HG02798 (cell line): ENCODE measurements at regions not wholly inside any gene's neighbourhood (a gene's known extent, or its start where the extent isn't known, plus 50 kb on each side); places are given as distances from the start of the nearest gene placed in this dataset.

Experiments used
- ATAC-seq: cut with Tn5 transposase; IDR thresholded peaks from one replicate; pipeline ENCODE4 v1.9.1; 2021; ENCODE audit warnings: mild to moderate bottlenecking; ENCODE audit not compliant: unreplicated experiment, poor library complexity

GRCh38 chr5:113788141-113788655 is 274.7 kb downstream of the YTHDC2 start:
- no peak for ATAC-seq

GRCh38 chr5:113789769-113790168 is 276.3 kb downstream of the YTHDC2 start:
- no peak for ATAC-seq

GRCh38 chr5:113792806-113793205 is 279.3 kb downstream of the YTHDC2 start:
- ATAC-seq: no peak

- ATAC-seq: no peak
These were observed 281.5 kb downstream of the YTHDC2 start for GRCh38 chr5:113794981-113795380.

- ATAC-seq: no peak
These were observed 287.2 kb downstream of the YTHDC2 start for GRCh38 chr5:113800686-113801085.

GRCh38 chr5:113804264-113804663 is 290.8 kb downstream of the YTHDC2 start:
- ATAC-seq: no peak

GRCh38 chr5:113804943-113805342 is 291.4 kb downstream of the YTHDC2 start:
- no peak for ATAC-seq

GRCh38 chr5:113806250-113806649 is 292.8 kb downstream of the YTHDC2 start:
- no peak for ATAC-seq

- ATAC-seq: no peak
These were observed 293.4 kb downstream of the YTHDC2 start for GRCh38 chr5:113806904-113807303.

GRCh38 chr5:113807427-113807991 is 294.0 kb downstream of the YTHDC2 start:
- no peak for ATAC-seq

- no peak for ATAC-seq
These were observed 295.5 kb downstream of the YTHDC2 start for GRCh38 chr5:113808956-113809355.

GRCh38 chr5:113809626-113810025 is 296.1 kb downstream of the YTHDC2 start:
- no peak for ATAC-seq

- ATAC-seq: no peak
These were observed 300.0 kb downstream of the YTHDC2 start for GRCh38 chr5:113813466-113813865.

- ATAC-seq: no peak
These were observed 304.2 kb downstream of the YTHDC2 start for GRCh38 chr5:113817683-113818082.

GRCh38 chr5:113823696-113824095 is 310.2 kb downstream of the YTHDC2 start:
- ATAC-seq: no peak

- ATAC-seq: no peak
These were observed 310.8 kb downstream of the YTHDC2 start for GRCh38 chr5:113824307-113824706.

- no peak for ATAC-seq
These were observed 311.7 kb downstream of the YTHDC2 start for GRCh38 chr5:113825176-113825575.

GRCh38 chr5:113846941-113847340 is 333.4 kb downstream of the YTHDC2 start:
- ATAC-seq: no peak

GRCh38 chr5:113864437-113864836 is 350.9 kb downstream of the YTHDC2 start:
- no peak for ATAC-seq

- ATAC-seq: no peak
These were observed 353.3 kb downstream of the YTHDC2 start for GRCh38 chr5:113866763-113867162.

GRCh38 chr5:113869611-113870010 is 356.1 kb downstream of the YTHDC2 start:
- no peak for ATAC-seq

GRCh38 chr5:113871972-113872371 is 358.5 kb downstream of the YTHDC2 start:
- no peak for ATAC-seq

GRCh38 chr5:113875096-113875495 is 361.6 kb downstream of the YTHDC2 start:
- no peak for ATAC-seq
